ENCODE measurements at regions not wholly inside any gene's neighbourhood (a gene's known extent, or its start where the extent isn't known, plus 50 kb on each side); places are given as distances from the start of the nearest gene placed in this dataset.

GRCh38 chr2:11045294-11045693, 110.0 kb upstream of the SLC66A3 start:
- no peak for DNase-seq (ENCODE audit: low read depth)
- no peak overlapping the region for H3K4me3 ChIP-seq (ENCODE audit: low read depth, low read length)
- TF ChIP-seq CTCF (IDR thresholded peaks at IDR 0.05; ENCODE audit: low read depth, low read length, missing control alignments): no peak

GRCh38 chr2:11048335-11049008, 106.8 kb upstream of the SLC66A3 start:
- no peak overlapping the region for H3K4me3 ChIP-seq (ENCODE audit: low read depth, low read length)
- TF ChIP-seq CTCF (IDR thresholded peaks at IDR 0.05; ENCODE audit: low read depth, low read length, missing control alignments): no peak
- DNase-seq (ENCODE audit: low read depth): no peak

GRCh38 chr2:11050565-11050964, 104.7 kb upstream of the SLC66A3 start:
- H3K4me3 ChIP-seq (ENCODE audit: low read depth, low read length): no peak overlapping the region
- DNase-seq (ENCODE audit: low read depth): no peak
- no peak for TF ChIP-seq CTCF (IDR thresholded peaks at IDR 0.05; ENCODE audit: low read depth, low read length, missing control alignments)

- no peak for DNase-seq (ENCODE audit: low read depth)
- no peak for TF ChIP-seq CTCF (IDR thresholded peaks at IDR 0.05; ENCODE audit: low read depth, low read length, missing control alignments)
- H3K4me3 ChIP-seq (ENCODE audit: low read depth, low read length): no peak overlapping the region
Observed at GRCh38 chr2:11051280-11051679, 104.0 kb upstream of the SLC66A3 start.

GRCh38 chr2:11053546-11053945, 101.7 kb upstream of the SLC66A3 start:
- DNase-seq (ENCODE audit: low read depth): no peak

GRCh38 chr2:11054783-11055678, 100.2 kb upstream of the SLC66A3 start:
- TF ChIP-seq CTCF (IDR thresholded peaks at IDR 0.05; ENCODE audit: low read depth, low read length, missing control alignments): no peak
- H3K4me3 ChIP-seq (ENCODE audit: low read depth, low read length): no peak overlapping the region
- DNase-seq (ENCODE audit: low read depth): no peak

More at GRCh38 chr2:11053546-11053945, 101.7 kb upstream of the SLC66A3 start:
- no peak for TF ChIP-seq CTCF (IDR thresholded peaks at IDR 0.05; ENCODE audit: low read depth, low read length, missing control alignments)
- no peak overlapping the region for H3K4me3 ChIP-seq (ENCODE audit: low read depth, low read length)
